ENCODE measurements at regions not wholly inside any gene's neighbourhood (a gene's known extent, or its start where the extent isn't known, plus 50 kb on each side); places are given as distances from the start of the nearest gene placed in this dataset.
"Not testable (repeated sequence)": the region's sequence is repeated elsewhere in the genome, so short reads cannot be mapped to it uniquely, and the experiment has no call there.

DNA sequence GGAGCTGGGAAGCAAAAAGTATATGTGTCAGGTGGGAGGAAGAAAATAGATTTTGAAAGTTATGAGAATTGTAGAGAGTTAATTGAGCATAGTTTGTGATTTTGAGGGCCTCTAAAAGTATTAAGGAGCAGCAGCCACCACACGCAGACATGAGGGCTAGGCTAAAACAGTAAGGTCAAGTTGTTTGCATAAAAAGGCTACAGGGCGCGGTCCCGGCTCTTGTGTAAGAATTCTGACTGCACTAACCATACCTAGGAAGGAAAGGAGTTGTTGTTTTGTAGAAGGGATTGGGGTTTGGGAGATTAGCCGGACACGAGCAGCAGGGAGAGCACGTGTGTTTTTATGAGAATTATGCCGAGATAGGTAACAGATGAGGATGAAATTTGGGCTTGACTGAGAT, 207.2 kb upstream of the ELL2 start:
- DNase-seq (ENCODE audit: low read depth, low spot score); H3K4me1 ChIP-seq (ENCODE audit: control insufficient read depth, extremely low read depth, insufficient read depth, low read length); dilution Hi-C loops (cut with MboI; ENCODE audit: extremely low pct_ligation_motif_present, low sequenced_read_pairs); H3K27me3 ChIP-seq (ENCODE audit: control insufficient read depth in 2 of 2, insufficient read depth in 2 of 2, low read length in 2 of 2); POLR2A ChIA-PET; CTCF ChIA-PET; H2AFZ ChIP-seq (ENCODE audit: low read depth, low read length); FAIRE-seq; intact Hi-C loops (cut with micrococcal nuclease); BruUV-seq (replicated peaks); H3K27ac ChIP-seq (ENCODE audit: insufficient read depth, low read depth, low read length); H3K9ac ChIP-seq (replicated peaks; ENCODE audit: extremely low read depth, insufficient read depth, low read length); H3K36me3 ChIP-seq (ENCODE audit: control insufficient read depth in 2 of 2, extremely low read depth in 1 of 2, insufficient read depth in 2 of 2, low read length in 2 of 2); H4K20me1 ChIP-seq (replicated peaks; ENCODE audit: control insufficient read depth, extremely low read depth, insufficient read depth, low read length); H3K79me2 ChIP-seq (ENCODE audit: control insufficient read depth, insufficient read depth, low read length); H3K4me3 ChIP-seq (replicated peaks in 1 of 3; ENCODE audit: insufficient read depth in 1 of 3, low read depth in 1 of 3, low read length in 3 of 3); H3K4me2 ChIP-seq (ENCODE audit: insufficient read depth, low read length); H3K9me3 ChIP-seq (replicated peaks; ENCODE audit: control insufficient read depth, insufficient read depth, low read length); H3K9me1 ChIP-seq (replicated peaks; ENCODE audit: control insufficient read depth, extremely low read depth, insufficient read depth, low read length): not testable (repeated sequence)

GRCh38 chr5:96159043-96159442, 197.4 kb upstream of the ELL2 start:
- intact Hi-C loops (cut with micrococcal nuclease) = no loop called here
- Histone ChIP-seq H3K4me3 (replicated peaks in 1 of 3; ENCODE audit: insufficient read depth in 1 of 3, low read depth in 1 of 3, low read length in 3 of 3) (no peak overlapping the region), H4K20me1 (replicated peaks; ENCODE audit: control insufficient read depth, extremely low read depth, insufficient read depth, low read length) (no peaks in the 10 kb centered on the region), H3K9me3 (replicated peaks; ENCODE audit: control insufficient read depth, insufficient read depth, low read length) (no peaks in the 10 kb centered on the region), H3K27me3 (ENCODE audit: control insufficient read depth in 2 of 2, insufficient read depth in 2 of 2, low read length in 2 of 2) (no peaks in the 10 kb centered on the region), H3K9me1 (replicated peaks; ENCODE audit: control insufficient read depth, extremely low read depth, insufficient read depth, low read length) (no peaks in the 10 kb centered on the region), H3K79me2 (ENCODE audit: control insufficient read depth, insufficient read depth, low read length) (no peaks in the 10 kb centered on the region), H2AFZ (ENCODE audit: low read depth, low read length) (no peak overlapping the region), H3K9ac (replicated peaks; ENCODE audit: extremely low read depth, insufficient read depth, low read length) (no peak overlapping the region), H3K4me2 (ENCODE audit: insufficient read depth, low read length) (no peak overlapping the region), H3K4me1 (ENCODE audit: control insufficient read depth, extremely low read depth, insufficient read depth, low read length) (no peaks in the 10 kb centered on the region), H3K36me3 (ENCODE audit: control insufficient read depth in 2 of 2, extremely low read depth in 1 of 2, insufficient read depth in 2 of 2, low read length in 2 of 2) (no peaks in the 10 kb centered on the region), H3K27ac (ENCODE audit: insufficient read depth, low read depth, low read length) (no peak overlapping the region)
- CTCF ChIA-PET = no interaction called here
- BruUV-seq (replicated peaks) = no TSS peak
- FAIRE-seq (no peak), DNase-seq (ENCODE audit: low read depth, low spot score) (no peak)
- POLR2A ChIA-PET = no interaction called here
- dilution Hi-C loops (cut with MboI; ENCODE audit: extremely low pct_ligation_motif_present, low sequenced_read_pairs) = no loop called here
- TF ChIP-seq FOS (IDR thresholded peaks at IDR 0.05; ENCODE audit: borderline replicate concordance, insufficient read depth, low read length) = no peak
- TF ChIP-seq MAX (IDR thresholded peaks at IDR 0.05; ENCODE audit: insufficient read depth, insufficient read length) = no peak
- no peak for TF ChIP-seq CTCF (IDR thresholded peaks at IDR 0.05; ENCODE audit: extremely low read depth in 1 of 2, insufficient read depth in 1 of 2, low read depth in 1 of 2, low read length in 2 of 2)
